Esophagus muscularis mucosa (tissue), 3 donors: ENCODE measurements at regions not wholly inside any gene's neighbourhood (a gene's known extent, or its start where the extent isn't known, plus 50 kb on each side); places are given as distances from the start of the nearest gene placed in this dataset.

Source experiments
- POLR2A ChIP-seq: fragments of 450-650 bp; IDR thresholded peaks from one replicate; pipeline ENCODE4 v1.6.1; 2017; ENCODE audit warnings: antibody characterized with exemption, moderate library complexity, mild to moderate bottlenecking, low read depth
- POLR2AphosphoS5 ChIP-seq, 2 donors: sonication (generic); formaldehyde crosslinking; IDR thresholded peaks; one replicate each; pipeline ENCODE4 v1.6.1; 2017; ENCODE audit warnings: antibody characterized with exemption in 2 of 2
- TF ChIP-seq, protein P1 (sequence below), 3 experiments: fragments of 200-600 bp in 2 of 3; fragments of 450-650 bp in 1 of 3; sonication (generic) in 2 of 3; IDR thresholded peaks; one replicate each; pipeline ENCODE4 v1.5.1; 2017 to 2019; ENCODE audit warnings: antibody characterized with exemption in 3 of 3, mild to moderate bottlenecking in 2 of 3, moderate library complexity in 1 of 3

DNA sequence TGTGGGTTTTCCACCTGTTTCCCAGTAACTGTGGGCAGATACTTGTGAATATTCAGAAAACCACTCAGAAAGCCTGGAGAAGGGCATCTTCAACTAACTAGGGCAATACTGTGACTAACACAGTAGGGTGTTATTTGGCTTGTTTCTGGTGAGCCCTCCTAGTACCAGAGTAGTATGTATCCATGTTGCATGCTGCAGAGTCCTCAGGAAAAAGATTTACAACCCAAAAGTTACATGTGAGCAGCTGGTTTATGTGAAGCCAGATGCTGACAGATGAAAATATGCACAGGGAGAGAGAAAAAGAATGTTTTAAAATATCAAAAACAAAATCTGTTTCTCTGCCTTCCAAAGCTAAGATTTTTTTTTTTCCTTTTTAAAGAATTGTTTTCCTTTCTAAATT, 333.2 kb upstream of the UBE2E3 start:
- no peak for TF ChIP-seq POLR2A
- TF ChIP-seq, protein P1, sequence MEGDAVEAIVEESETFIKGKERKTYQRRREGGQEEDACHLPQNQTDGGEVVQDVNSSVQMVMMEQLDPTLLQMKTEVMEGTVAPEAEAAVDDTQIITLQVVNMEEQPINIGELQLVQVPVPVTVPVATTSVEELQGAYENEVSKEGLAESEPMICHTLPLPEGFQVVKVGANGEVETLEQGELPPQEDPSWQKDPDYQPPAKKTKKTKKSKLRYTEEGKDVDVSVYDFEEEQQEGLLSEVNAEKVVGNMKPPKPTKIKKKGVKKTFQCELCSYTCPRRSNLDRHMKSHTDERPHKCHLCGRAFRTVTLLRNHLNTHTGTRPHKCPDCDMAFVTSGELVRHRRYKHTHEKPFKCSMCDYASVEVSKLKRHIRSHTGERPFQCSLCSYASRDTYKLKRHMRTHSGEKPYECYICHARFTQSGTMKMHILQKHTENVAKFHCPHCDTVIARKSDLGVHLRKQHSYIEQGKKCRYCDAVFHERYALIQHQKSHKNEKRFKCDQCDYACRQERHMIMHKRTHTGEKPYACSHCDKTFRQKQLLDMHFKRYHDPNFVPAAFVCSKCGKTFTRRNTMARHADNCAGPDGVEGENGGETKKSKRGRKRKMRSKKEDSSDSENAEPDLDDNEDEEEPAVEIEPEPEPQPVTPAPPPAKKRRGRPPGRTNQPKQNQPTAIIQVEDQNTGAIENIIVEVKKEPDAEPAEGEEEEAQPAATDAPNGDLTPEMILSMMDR (IDR thresholded peaks at IDR 0.05) = no peak
- no peak for TF ChIP-seq POLR2AphosphoS5 (IDR thresholded peaks at IDR 0.05)
